WTC11 (cell line): ENCODE measurements at regions not wholly inside any gene's neighbourhood (a gene's known extent, or its start where the extent isn't known, plus 50 kb on each side); places are given as distances from the start of the nearest gene placed in this dataset.

ENCODE experiments used
- ATAC-seq: fragments of 200-7000 bp; cut with Tn5 transposase; 2 replicates; pipeline ENCODE4 v1.10.0; 2021; ENCODE audit warnings: mild to moderate bottlenecking, moderate library complexity
- CTCF ChIA-PET: fragments of 300-600 bp; sonication (Branson Sonifier 250); formaldehyde crosslinking; loops from one replicate; lab custom pipeline; 2021; ENCODE audit warnings: antibody characterized with exemption; lab: Charles Lee
- POLR2A ChIA-PET: fragments of 350-600 bp; sonication (Branson Sonifier 250); formaldehyde crosslinking; loops from one replicate; lab custom pipeline; 2021; ENCODE audit warnings: antibody characterized with exemption; lab: Charles Lee
- DNase-seq: peaks from one replicate; pipeline ENCODE4 v3.0.0; 2021; ENCODE audit warnings: low spot score
- H3K27ac Mint-ChIP-seq: 2 replicates; pipeline ENCODE4 v1.8.0; 2021; ENCODE audit warnings: mixed read lengths
- H3K27me3 Mint-ChIP-seq: 2 replicates; pipeline ENCODE4 v1.8.0; 2021; ENCODE audit warnings: low read depth, mild to moderate bottlenecking, moderate library complexity, mixed read lengths
- H3K36me3 Mint-ChIP-seq: 2 replicates; pipeline ENCODE4 v1.8.0; 2021; ENCODE audit warnings: mixed read lengths
- H3K4me1 Mint-ChIP-seq: 2 replicates; pipeline ENCODE4 v1.8.0; 2022; ENCODE audit warnings: mixed read lengths
- H3K4me3 Mint-ChIP-seq: 2 replicates; pipeline ENCODE4 v1.8.0; 2021; ENCODE audit warnings: mild to moderate bottlenecking, moderate library complexity, mixed read lengths
- H3K9me3 Mint-ChIP-seq: 2 replicates; pipeline ENCODE4 v1.8.0; 2021; ENCODE audit warnings: mixed read lengths
- ATF1 ChIP-seq: sonication (generic); formaldehyde crosslinking; IDR thresholded peaks from 2 replicates; pipeline ENCODE4 v1.8.1; 2023; ENCODE audit warnings: mild to moderate bottlenecking, moderate library complexity, missing genetic modification reagents
- EMX1 ChIP-seq: fragments of 250-450 bp; sonication (Bioruptor Pico); IDR thresholded peaks from 2 replicates; pipeline ENCODE4 v1.8.0; 2021; ENCODE audit warnings: mild to moderate bottlenecking
- FOXK1 ChIP-seq: sonication (generic); formaldehyde crosslinking; IDR thresholded peaks from 2 replicates; pipeline ENCODE4 v1.8.0; 2022; ENCODE audit warnings: mild to moderate bottlenecking, moderate library complexity, missing genetic modification reagents
- HMGA2 ChIP-seq: fragments of 250-450 bp; sonication (Bioruptor Pico); IDR thresholded peaks from 2 replicates; pipeline ENCODE4 v1.4.0; 2021; ENCODE audit warnings: mild to moderate bottlenecking, moderate library complexity
- JAZF1 ChIP-seq: fragments of 250-450 bp; sonication (Bioruptor Pico); IDR thresholded peaks from 2 replicates; pipeline ENCODE4 v1.9.0; 2021; ENCODE audit warnings: moderate library complexity, mild to moderate bottlenecking, inconsistent platforms
- MYBL2 ChIP-seq: sonication (generic); formaldehyde crosslinking; IDR thresholded peaks from 2 replicates; pipeline ENCODE4 v1.8.1; 2023; ENCODE audit warnings: mild to moderate bottlenecking, moderate library complexity, missing genetic modification reagents
- SMAD3 ChIP-seq: sonication (generic); formaldehyde crosslinking; IDR thresholded peaks from 2 replicates; pipeline ENCODE4 v1.8.0; 2022; ENCODE audit warnings: missing genetic modification reagents, mild to moderate bottlenecking, borderline replicate concordance
- ZNF121 ChIP-seq: sonication (generic); formaldehyde crosslinking; IDR thresholded peaks from 2 replicates; pipeline ENCODE4 v1.8.0; 2023; ENCODE audit warnings: missing genetic modification reagents
- ZNF219 ChIP-seq: sonication (generic); formaldehyde crosslinking; IDR thresholded peaks from 2 replicates; pipeline ENCODE4 v1.8.0; 2023; ENCODE audit warnings: missing genetic modification reagents, mild to moderate bottlenecking, borderline replicate concordance
- ZNF263 ChIP-seq: sonication (generic); formaldehyde crosslinking; IDR thresholded peaks from 2 replicates; pipeline ENCODE4 v1.8.1; 2022; ENCODE audit warnings: low read depth, mild to moderate bottlenecking, moderate library complexity, missing genetic modification reagents
- TF ChIP-seq, protein P1 (sequence below): fragments of 250-450 bp; sonication (Bioruptor Pico); IDR thresholded peaks from 2 replicates; pipeline ENCODE4 v1.9.0; 2021; ENCODE audit warnings: mild to moderate bottlenecking, borderline replicate concordance
- TF ChIP-seq, protein P2 (sequence below): sonication (generic); formaldehyde crosslinking; IDR thresholded peaks from 2 replicates; pipeline ENCODE4 v1.8.1; 2022; ENCODE audit warnings: mild to moderate bottlenecking, moderate library complexity, missing genetic modification reagents
- TF ChIP-seq, protein P3 (sequence below): fragments of 250-450 bp; sonication (Bioruptor Pico); IDR thresholded peaks from 2 replicates; pipeline ENCODE4 v1.9.0; 2021; ENCODE audit warnings: moderate library complexity, mild to moderate bottlenecking, inconsistent platforms, borderline replicate concordance
- TF ChIP-seq, protein P4 (sequence below): sonication (generic); formaldehyde crosslinking; IDR thresholded peaks from 2 replicates; pipeline ENCODE4 v1.8.0; 2022; ENCODE audit warnings: mild to moderate bottlenecking, missing genetic modification reagents
- TF ChIP-seq, protein P5 (sequence below): fragments of 200-600 bp; IDR thresholded peaks from 2 replicates; pipeline ENCODE4 v1.8.0; 2022; ENCODE audit warnings: antibody characterized with exemption
- TF ChIP-seq, protein P6 (sequence below): sonication (generic); formaldehyde crosslinking; IDR thresholded peaks from 2 replicates; pipeline ENCODE4 v1.8.1; 2022; ENCODE audit warnings: low read depth, missing genetic modification reagents, borderline replicate concordance

DNA sequence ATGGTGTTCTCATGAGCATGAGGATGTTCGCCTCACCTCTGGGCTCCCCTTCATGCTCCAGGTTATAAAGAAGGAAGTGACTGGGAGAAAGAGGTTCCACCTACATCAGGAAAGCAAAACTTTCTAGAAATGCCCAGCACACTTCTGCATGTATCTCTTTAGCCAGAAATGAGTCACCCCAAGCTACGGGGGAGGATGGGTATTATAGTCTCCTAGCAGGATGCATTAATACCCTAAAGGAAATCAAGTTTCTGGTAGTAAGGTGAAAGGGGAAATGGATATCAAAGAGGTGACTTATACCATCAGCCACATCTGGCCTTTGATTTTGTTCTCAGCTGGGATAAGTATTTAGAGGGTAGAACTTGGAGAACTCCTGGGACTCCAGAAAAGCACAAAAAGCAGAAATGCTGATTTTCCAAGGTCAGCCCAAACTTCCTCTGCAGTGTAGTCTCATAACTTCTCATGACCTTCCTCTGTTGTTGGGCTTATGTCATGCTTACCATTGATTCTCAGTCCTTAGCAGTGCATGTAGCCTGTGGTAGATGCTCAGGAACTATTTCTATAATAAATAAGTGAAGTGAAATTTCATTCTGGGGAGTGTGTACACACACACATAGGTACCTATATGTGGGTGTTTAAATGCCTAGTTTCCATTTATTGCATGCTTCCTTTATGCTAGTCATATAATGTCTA is 209.4 kb upstream of the CRY1 start:
- no peak overlapping the region for H3K4me3 Mint-ChIP-seq
- POLR2A ChIA-PET = no interaction called here
- peaks cover 4% of the 10 kb centered on the region; the same call in 1 of the 2 replicates for H3K9me3 Mint-ChIP-seq
- DNase-seq (no peak), ATAC-seq (no peak)
- CTCF ChIA-PET = no interaction called here
- peaks cover 2% of the 10 kb centered on the region; the same call in 1 of the 2 replicates for H3K27me3 Mint-ChIP-seq
- H3K36me3 Mint-ChIP-seq = no peaks in the 10 kb centered on the region
- no peak overlapping the region for H3K27ac Mint-ChIP-seq
- peaks cover 16% of the 10 kb centered on the region for H3K4me1 Mint-ChIP-seq
- TF ChIP-seq, protein P1, sequence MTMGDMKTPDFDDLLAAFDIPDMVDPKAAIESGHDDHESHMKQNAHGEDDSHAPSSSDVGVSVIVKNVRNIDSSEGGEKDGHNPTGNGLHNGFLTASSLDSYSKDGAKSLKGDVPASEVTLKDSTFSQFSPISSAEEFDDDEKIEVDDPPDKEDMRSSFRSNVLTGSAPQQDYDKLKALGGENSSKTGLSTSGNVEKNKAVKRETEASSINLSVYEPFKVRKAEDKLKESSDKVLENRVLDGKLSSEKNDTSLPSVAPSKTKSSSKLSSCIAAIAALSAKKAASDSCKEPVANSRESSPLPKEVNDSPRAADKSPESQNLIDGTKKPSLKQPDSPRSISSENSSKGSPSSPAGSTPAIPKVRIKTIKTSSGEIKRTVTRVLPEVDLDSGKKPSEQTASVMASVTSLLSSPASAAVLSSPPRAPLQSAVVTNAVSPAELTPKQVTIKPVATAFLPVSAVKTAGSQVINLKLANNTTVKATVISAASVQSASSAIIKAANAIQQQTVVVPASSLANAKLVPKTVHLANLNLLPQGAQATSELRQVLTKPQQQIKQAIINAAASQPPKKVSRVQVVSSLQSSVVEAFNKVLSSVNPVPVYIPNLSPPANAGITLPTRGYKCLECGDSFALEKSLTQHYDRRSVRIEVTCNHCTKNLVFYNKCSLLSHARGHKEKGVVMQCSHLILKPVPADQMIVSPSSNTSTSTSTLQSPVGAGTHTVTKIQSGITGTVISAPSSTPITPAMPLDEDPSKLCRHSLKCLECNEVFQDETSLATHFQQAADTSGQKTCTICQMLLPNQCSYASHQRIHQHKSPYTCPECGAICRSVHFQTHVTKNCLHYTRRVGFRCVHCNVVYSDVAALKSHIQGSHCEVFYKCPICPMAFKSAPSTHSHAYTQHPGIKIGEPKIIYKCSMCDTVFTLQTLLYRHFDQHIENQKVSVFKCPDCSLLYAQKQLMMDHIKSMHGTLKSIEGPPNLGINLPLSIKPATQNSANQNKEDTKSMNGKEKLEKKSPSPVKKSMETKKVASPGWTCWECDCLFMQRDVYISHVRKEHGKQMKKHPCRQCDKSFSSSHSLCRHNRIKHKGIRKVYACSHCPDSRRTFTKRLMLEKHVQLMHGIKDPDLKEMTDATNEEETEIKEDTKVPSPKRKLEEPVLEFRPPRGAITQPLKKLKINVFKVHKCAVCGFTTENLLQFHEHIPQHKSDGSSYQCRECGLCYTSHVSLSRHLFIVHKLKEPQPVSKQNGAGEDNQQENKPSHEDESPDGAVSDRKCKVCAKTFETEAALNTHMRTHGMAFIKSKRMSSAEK = no peak
- TF ChIP-seq, protein P2, sequence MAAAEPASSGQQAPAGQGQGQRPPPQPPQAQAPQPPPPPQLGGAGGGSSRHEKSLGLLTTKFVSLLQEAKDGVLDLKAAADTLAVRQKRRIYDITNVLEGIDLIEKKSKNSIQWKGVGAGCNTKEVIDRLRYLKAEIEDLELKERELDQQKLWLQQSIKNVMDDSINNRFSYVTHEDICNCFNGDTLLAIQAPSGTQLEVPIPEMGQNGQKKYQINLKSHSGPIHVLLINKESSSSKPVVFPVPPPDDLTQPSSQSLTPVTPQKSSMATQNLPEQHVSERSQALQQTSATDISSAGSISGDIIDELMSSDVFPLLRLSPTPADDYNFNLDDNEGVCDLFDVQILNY (CRISPR knock-in tag) = no peak
- TF ChIP-seq HMGA2 (CRISPR knock-in tag) (no peak), ZNF263 (CRISPR knock-in tag) (no peak), SMAD3 (CRISPR knock-in tag) (no peak), FOXK1 (no peak), ZNF219 (CRISPR knock-in tag) (no peak), MYBL2 (no peak)
- TF ChIP-seq, protein P3, sequence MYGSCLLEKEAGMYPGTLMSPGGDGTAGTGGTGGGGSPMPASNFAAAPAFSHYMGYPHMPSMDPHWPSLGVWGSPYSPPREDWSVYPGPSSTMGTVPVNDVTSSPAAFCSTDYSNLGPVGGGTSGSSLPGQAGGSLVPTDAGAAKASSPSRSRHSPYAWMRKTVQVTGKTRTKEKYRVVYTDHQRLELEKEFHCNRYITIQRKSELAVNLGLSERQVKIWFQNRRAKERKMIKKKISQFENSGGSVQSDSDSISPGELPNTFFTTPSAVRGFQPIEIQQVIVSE (CRISPR knock-in tag) = no peak
- TF ChIP-seq, protein P4, sequence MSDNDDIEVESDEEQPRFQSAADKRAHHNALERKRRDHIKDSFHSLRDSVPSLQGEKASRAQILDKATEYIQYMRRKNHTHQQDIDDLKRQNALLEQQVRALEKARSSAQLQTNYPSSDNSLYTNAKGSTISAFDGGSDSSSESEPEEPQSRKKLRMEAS (CRISPR knock-in tag) = no peak

DNA sequence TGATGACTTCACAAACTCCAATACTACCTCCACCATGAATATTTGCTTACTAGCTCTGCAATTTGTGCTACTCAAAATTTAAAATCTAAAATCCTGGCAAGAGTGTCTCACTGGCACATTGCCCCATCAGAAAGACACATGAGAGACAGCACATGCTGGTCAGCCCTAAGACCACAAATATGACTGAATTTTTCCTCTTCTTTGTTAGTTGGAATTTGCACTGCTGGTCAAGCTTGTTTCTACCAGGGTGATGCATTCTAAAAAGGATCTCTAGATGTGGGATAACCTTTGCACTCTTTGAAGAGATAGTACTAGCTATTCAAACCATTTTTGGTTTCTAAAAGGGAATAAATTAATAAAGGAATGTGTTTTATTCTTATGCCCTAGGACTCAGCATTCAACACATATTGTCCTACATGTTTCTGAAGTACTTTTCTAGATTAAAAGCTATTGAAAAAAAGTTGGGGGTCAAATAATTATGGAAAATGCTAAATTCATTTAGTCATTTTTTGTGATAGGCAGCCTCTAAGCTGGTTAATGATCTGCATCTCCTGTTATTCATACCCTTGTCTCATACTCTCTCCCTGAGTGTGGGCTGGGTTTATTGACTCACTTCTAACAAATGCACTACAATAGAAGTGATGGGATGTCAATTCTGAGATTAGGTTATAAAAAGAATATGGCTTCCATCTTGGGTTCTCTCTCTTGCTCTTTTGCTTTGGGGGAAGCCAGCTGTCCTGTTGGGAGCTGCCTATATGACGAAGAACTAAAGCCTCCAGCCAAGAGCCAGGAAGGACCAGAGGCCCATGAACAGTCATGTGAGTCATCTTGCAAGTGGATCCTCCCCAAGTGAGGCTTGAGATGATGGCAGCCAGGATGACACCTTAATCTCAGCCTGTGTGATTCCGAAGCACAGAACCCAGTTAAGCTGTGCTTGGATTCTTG is 211.5 kb upstream of the CRY1 start:
- H3K4me1 Mint-ChIP-seq = peaks cover 16% of the 10 kb centered on the region
- H3K27me3 Mint-ChIP-seq = peaks cover 2% of the 10 kb centered on the region; the same call in 1 of the 2 replicates
- TF ChIP-seq ZNF219 (CRISPR knock-in tag) = no peak
- TF ChIP-seq ZNF121 (CRISPR knock-in tag) = no peak
- TF ChIP-seq JAZF1 = no peak
- TF ChIP-seq, protein P2 (CRISPR knock-in tag) = no peak
- no peak for TF ChIP-seq ATF1 (CRISPR knock-in tag)
- TF ChIP-seq, protein P5, sequence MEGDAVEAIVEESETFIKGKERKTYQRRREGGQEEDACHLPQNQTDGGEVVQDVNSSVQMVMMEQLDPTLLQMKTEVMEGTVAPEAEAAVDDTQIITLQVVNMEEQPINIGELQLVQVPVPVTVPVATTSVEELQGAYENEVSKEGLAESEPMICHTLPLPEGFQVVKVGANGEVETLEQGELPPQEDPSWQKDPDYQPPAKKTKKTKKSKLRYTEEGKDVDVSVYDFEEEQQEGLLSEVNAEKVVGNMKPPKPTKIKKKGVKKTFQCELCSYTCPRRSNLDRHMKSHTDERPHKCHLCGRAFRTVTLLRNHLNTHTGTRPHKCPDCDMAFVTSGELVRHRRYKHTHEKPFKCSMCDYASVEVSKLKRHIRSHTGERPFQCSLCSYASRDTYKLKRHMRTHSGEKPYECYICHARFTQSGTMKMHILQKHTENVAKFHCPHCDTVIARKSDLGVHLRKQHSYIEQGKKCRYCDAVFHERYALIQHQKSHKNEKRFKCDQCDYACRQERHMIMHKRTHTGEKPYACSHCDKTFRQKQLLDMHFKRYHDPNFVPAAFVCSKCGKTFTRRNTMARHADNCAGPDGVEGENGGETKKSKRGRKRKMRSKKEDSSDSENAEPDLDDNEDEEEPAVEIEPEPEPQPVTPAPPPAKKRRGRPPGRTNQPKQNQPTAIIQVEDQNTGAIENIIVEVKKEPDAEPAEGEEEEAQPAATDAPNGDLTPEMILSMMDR = no peak
- TF ChIP-seq EMX1 (CRISPR knock-in tag) = no peak
- TF ChIP-seq, protein P6, sequence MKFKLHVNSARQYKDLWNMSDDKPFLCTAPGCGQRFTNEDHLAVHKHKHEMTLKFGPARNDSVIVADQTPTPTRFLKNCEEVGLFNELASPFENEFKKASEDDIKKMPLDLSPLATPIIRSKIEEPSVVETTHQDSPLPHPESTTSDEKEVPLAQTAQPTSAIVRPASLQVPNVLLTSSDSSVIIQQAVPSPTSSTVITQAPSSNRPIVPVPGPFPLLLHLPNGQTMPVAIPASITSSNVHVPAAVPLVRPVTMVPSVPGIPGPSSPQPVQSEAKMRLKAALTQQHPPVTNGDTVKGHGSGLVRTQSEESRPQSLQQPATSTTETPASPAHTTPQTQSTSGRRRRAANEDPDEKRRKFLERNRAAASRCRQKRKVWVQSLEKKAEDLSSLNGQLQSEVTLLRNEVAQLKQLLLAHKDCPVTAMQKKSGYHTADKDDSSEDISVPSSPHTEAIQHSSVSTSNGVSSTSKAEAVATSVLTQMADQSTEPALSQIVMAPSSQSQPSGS (CRISPR knock-in tag) = no peak
- TF ChIP-seq, protein P3 (CRISPR knock-in tag) = no peak
- DNase-seq (no peak), ATAC-seq (no peak)
- H3K9me3 Mint-ChIP-seq = peaks cover 4% of the 10 kb centered on the region; the same call in 1 of the 2 replicates
- no peaks in the 10 kb centered on the region for H3K36me3 Mint-ChIP-seq
- H3K4me3 Mint-ChIP-seq = no peak overlapping the region
- CTCF ChIA-PET = no interaction called here
- no peak overlapping the region for H3K27ac Mint-ChIP-seq
- POLR2A ChIA-PET = no interaction called here
